Mammary epithelial cell (primary cell): ENCODE measurements at regions not wholly inside any gene's neighbourhood (a gene's known extent, or its start where the extent isn't known, plus 50 kb on each side); places are given as distances from the start of the nearest gene placed in this dataset.

Experiments
- EZH2 ChIP-seq: IDR thresholded peaks from 2 replicates; pipeline ENCODE4 v1.6.1; 2012; ENCODE audit warnings: low read length, inconsistent platforms, borderline replicate concordance
- TF ChIP-seq, protein P1 (sequence below), 2 donors: IDR thresholded peaks in 1 of 2; conservative IDR thresholded peaks in 1 of 2; 2 replicates each; pipeline ENCODE4 v1.5.1; 2011 to 2012; ENCODE audit warnings: inconsistent platforms in 2 of 2, low read length in 2 of 2, mild to moderate bottlenecking in 2 of 2, control low read depth in 1 of 2, low read depth in 1 of 2; ENCODE audit not compliant: insufficient read depth in 1 of 2; ENCODE audit errors: extremely low read depth in 1 of 2

DNA sequence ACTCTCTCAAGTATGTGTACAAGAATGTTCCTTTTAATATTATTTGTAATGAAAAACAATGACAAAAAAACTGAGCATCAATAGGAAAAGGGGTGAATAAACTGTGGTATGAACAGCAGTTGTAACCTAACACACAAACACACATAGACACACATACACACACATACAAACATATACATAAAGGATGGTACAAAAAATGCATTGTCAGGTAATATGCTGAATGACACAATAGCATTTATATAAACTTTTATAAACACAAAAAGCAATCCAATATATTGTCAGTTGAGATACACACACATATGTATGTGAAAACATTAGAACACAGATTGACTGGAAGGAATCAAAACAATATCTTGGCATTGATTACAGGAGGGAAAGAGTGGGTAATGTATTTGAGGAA lies 227.0 kb upstream of the ISL1 start:
- TF ChIP-seq, protein P1, sequence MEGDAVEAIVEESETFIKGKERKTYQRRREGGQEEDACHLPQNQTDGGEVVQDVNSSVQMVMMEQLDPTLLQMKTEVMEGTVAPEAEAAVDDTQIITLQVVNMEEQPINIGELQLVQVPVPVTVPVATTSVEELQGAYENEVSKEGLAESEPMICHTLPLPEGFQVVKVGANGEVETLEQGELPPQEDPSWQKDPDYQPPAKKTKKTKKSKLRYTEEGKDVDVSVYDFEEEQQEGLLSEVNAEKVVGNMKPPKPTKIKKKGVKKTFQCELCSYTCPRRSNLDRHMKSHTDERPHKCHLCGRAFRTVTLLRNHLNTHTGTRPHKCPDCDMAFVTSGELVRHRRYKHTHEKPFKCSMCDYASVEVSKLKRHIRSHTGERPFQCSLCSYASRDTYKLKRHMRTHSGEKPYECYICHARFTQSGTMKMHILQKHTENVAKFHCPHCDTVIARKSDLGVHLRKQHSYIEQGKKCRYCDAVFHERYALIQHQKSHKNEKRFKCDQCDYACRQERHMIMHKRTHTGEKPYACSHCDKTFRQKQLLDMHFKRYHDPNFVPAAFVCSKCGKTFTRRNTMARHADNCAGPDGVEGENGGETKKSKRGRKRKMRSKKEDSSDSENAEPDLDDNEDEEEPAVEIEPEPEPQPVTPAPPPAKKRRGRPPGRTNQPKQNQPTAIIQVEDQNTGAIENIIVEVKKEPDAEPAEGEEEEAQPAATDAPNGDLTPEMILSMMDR (conservative IDR thresholded peaks at IDR 0.05 in 1 of 2, IDR thresholded peaks at IDR 0.05 in 1 of 2; ENCODE audit: extremely low read depth in 1 of 2, insufficient read depth in 1 of 2, low read depth in 1 of 2, low read length in 2 of 2) = no peak
- TF ChIP-seq EZH2 = no peak
